ACC112 (cell line): ENCODE measurements at regions not wholly inside any gene's neighbourhood (a gene's known extent, or its start where the extent isn't known, plus 50 kb on each side); places are given as distances from the start of the nearest gene placed in this dataset.

Experiments used
- H2AFZ ChIP-seq: fragments of 200-600 bp; sonication (generic); one replicate; pipeline ENCODE4 v1.6.0; 2017; ENCODE audit warnings: antibody characterized with exemption, low read length; ENCODE audit not compliant: unreplicated experiment
- H3K27ac ChIP-seq: fragments of 200-600 bp; sonication (generic); 2 replicates; pipeline ENCODE4 v1.5.1; 2014; ENCODE audit warnings: low read depth, mild to moderate bottlenecking, antibody characterized with exemption, low read length, moderate library complexity
- H3K27me3 ChIP-seq: fragments of 200-600 bp; sonication (generic); 2 replicates; pipeline ENCODE4 v1.6.1; 2014; ENCODE audit warnings: mild to moderate bottlenecking, antibody characterized with exemption, low read length, moderate library complexity, mixed read lengths; ENCODE audit not compliant: insufficient read depth
- H3K36me3 ChIP-seq: fragments of 200-600 bp; sonication (generic); 2 replicates; pipeline ENCODE4 v1.6.1; 2016; ENCODE audit warnings: mild to moderate bottlenecking, antibody characterized with exemption, low read length, moderate library complexity, mixed read lengths; ENCODE audit not compliant: insufficient read depth
- H3K4me1 ChIP-seq: fragments of 200-600 bp; sonication (generic); one replicate; pipeline ENCODE4 v1.6.1; 2016; ENCODE audit warnings: low read length, mixed read lengths; ENCODE audit not compliant: insufficient read depth, unreplicated experiment, control insufficient read depth
- H3K4me3 ChIP-seq: fragments of 200-600 bp; sonication (generic); 2 replicates; pipeline ENCODE4 v1.5.1; 2014; ENCODE audit warnings: mild to moderate bottlenecking, low read depth, low read length
- H3K79me2 ChIP-seq: fragments of 200-600 bp; sonication (generic); one replicate; pipeline ENCODE4 v1.6.0; 2016; ENCODE audit warnings: low read length; ENCODE audit not compliant: control insufficient read depth, unreplicated experiment, insufficient read depth

GRCh38 chr3:5270666-5271371 lies 83.3 kb downstream of the EDEM1 start:
- Histone ChIP-seq H3K4me3 (no peak overlapping the region), H3K4me1 (no peaks in the 10 kb centered on the region), H3K79me2 (no peaks in the 10 kb centered on the region), H3K27me3 (peaks cover 47% of the 10 kb centered on the region), H3K27ac (no peak overlapping the region), H2AFZ (no peak overlapping the region), H3K36me3 (no peaks in the 10 kb centered on the region)

DNA sequence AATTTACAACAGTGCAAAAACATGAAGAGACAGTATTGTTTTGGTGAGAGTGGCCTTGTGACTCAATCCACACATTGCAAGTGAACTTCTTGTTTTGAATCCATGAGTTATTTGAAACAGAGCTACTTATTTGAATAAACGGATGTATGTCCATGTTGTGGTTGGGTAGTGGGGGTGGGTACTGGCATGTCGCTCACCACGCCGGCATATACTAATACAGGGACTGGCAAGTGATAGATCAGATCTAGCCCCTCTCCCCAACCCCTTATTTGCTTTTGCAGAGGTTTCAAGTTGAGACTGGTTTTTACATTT lies 83.8 kb downstream of the EDEM1 start:
- Histone ChIP-seq H3K36me3 (no peaks in the 10 kb centered on the region), H3K4me1 (no peaks in the 10 kb centered on the region), H3K27me3 (peaks cover 50% of the 10 kb centered on the region)

GRCh38 chr3:5272387-5272786 lies 84.9 kb downstream of the EDEM1 start:
- peaks cover 50% of the 10 kb centered on the region for H3K27me3 ChIP-seq
- H3K27ac ChIP-seq = no peak overlapping the region
- H3K4me3 ChIP-seq = no peak overlapping the region
- no peaks in the 10 kb centered on the region for H3K4me1 ChIP-seq
- no peak overlapping the region for H2AFZ ChIP-seq
- H3K79me2 ChIP-seq = no peaks in the 10 kb centered on the region
- H3K36me3 ChIP-seq = no peaks in the 10 kb centered on the region

More for the DNA sequence above, 83.8 kb downstream of the EDEM1 start:
- no peak overlapping the region for H3K4me3 ChIP-seq
- no peak overlapping the region for H3K27ac ChIP-seq
- H2AFZ ChIP-seq = no peak overlapping the region
- H3K79me2 ChIP-seq = no peaks in the 10 kb centered on the region

- peaks cover 47% of the 10 kb centered on the region for H3K27me3 ChIP-seq
- H3K27ac ChIP-seq = no peak overlapping the region
- H3K79me2 ChIP-seq = no peaks in the 10 kb centered on the region
- no peak overlapping the region for H2AFZ ChIP-seq
- no peaks in the 10 kb centered on the region for H3K4me1 ChIP-seq
- H3K4me3 ChIP-seq = no peak overlapping the region
- H3K36me3 ChIP-seq = no peaks in the 10 kb centered on the region
Measured at GRCh38 chr3:5274091-5274490, 86.6 kb downstream of the EDEM1 start.

DNA sequence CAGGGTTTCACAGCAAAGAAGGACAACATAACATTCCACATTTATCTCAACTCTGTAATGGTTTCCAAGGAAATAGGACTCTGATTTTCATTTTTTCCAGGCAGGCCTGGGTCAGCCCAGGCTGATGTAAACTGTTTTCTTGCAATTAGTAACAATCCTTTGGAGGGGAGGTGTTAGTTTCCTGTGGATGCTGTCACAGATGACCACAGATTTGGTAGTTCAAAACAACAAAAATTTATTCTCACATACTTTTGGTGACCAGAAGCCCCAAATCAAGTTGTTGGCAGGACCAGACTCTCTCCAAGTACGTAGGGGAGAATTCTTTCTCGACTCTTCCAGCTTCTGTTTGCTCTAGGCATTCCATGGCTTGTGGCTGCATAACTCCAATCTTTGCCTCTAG lies 88.0 kb downstream of the EDEM1 start:
- H3K79me2 ChIP-seq = no peaks in the 10 kb centered on the region
- H3K27ac ChIP-seq = no peak overlapping the region
- H3K27me3 ChIP-seq = peaks cover 40% of the 10 kb centered on the region
- no peak overlapping the region for H2AFZ ChIP-seq
- H3K4me3 ChIP-seq = no peak overlapping the region
- no peaks in the 10 kb centered on the region for H3K36me3 ChIP-seq
- H3K4me1 ChIP-seq = no peaks in the 10 kb centered on the region

DNA sequence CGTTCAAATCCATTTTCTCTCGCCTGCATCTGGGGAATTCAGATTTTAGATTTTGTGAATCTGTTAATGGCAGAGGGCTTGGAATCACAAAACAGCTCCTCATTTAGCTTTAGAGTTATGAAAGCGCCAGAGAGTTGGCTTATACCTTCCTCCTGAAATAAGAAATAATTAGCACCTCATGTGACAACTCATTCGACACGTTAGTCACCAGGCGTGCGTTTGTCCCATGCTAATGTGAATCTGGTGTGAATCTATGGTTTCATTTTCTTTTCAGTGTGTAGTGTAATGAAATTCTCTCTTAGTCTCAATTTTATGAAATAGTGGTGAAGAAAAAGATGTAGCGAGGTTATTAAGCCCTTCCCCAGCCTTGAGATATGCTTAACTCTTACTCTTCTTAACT lies 89.4 kb downstream of the EDEM1 start:
- Histone ChIP-seq H3K27ac (no peak overlapping the region), H3K27me3 (peaks cover 35% of the 10 kb centered on the region; the same call in 1 of the 2 replicates), H3K4me1 (no peaks in the 10 kb centered on the region), H2AFZ (no peak overlapping the region), H3K36me3 (no peaks in the 10 kb centered on the region), H3K4me3 (no peak overlapping the region), H3K79me2 (no peaks in the 10 kb centered on the region)

DNA sequence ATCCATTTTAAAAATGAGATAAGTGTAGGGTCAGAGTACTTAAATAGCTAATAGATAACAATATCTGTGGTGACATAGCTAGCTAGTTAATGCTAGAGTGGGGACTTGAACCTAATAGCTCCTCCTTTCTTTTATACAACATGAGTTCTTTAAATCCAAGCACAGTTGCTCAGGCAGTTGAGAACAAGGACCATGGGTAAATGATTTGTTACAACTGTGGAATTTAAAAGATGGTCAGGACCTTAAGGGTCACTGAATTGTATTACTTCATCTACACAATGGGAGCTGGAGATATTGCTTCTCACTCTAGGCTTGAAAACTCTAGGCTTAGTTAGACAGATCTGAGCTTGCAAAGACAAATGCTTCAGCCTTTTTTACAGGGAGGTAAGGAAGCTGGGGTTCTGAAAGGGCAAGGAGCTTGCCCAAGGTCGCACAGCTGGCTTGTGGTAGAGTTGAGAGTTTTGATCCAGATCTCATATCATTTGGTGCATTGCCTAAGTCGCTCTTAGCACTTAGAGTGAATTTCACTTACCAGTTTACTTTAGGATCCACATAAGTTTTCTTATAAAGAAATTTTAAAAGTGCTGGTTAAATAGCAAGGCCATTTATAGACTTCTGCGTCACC lies 90.2 kb downstream of the EDEM1 start:
- Histone ChIP-seq H2AFZ (no peak overlapping the region), H3K27ac (no peak overlapping the region), H3K4me1 (no peaks in the 10 kb centered on the region), H3K79me2 (no peaks in the 10 kb centered on the region), H3K36me3 (no peaks in the 10 kb centered on the region), H3K4me3 (no peak overlapping the region), H3K27me3 (peaks cover 30% of the 10 kb centered on the region; the same call in 1 of the 2 replicates)

- no peaks in the 10 kb centered on the region for H3K4me1 ChIP-seq
- H3K27me3 ChIP-seq = peaks cover 27% of the 10 kb centered on the region; the same call in 1 of the 2 replicates
- no peak overlapping the region for H3K4me3 ChIP-seq
- H3K27ac ChIP-seq = no peak overlapping the region
- H3K79me2 ChIP-seq = no peaks in the 10 kb centered on the region
- H2AFZ ChIP-seq = no peak overlapping the region
- H3K36me3 ChIP-seq = no peaks in the 10 kb centered on the region
Measured at GRCh38 chr3:5278666-5279065, 91.2 kb downstream of the EDEM1 start.

- no peak overlapping the region for H3K27ac ChIP-seq
- no peak overlapping the region for H3K4me3 ChIP-seq
- H2AFZ ChIP-seq = no peak overlapping the region
- no peaks in the 10 kb centered on the region for H3K79me2 ChIP-seq
- no peaks in the 10 kb centered on the region for H3K36me3 ChIP-seq
- peaks cover 3% of the 10 kb centered on the region; the same call in 1 of the 2 replicates for H3K27me3 ChIP-seq
- H3K4me1 ChIP-seq = no peaks in the 10 kb centered on the region
Measured at GRCh38 chr3:5282703-5283102, 95.2 kb downstream of the EDEM1 start.

- Histone ChIP-seq H3K79me2 (no peaks in the 10 kb centered on the region), H3K4me3 (no peak overlapping the region), H3K36me3 (no peaks in the 10 kb centered on the region), H2AFZ (no peak overlapping the region), H3K27me3 (no peaks in the 10 kb centered on the region), H3K27ac (no peak overlapping the region), H3K4me1 (no peaks in the 10 kb centered on the region)
Measured at GRCh38 chr3:5285439-5285838, 97.9 kb downstream of the EDEM1 start.

DNA sequence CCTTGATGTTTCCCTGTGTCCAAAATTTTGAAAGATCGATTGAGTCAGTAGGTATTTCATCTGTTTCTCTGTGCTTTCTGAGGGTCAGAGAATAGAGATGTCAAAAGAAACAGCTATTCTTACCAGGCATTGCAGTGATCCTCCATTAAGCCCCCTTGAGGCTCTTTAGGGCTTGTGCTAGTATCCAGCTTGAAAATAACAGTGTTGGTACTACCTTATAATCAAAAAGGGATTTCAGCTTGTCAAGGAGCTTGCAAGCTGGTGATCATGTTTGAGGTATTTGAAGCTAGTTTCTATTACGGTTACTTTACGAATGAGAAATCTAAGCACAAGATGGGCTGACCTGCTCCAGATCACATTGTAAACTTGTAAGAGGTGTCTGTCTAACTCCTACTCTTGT lies 103.4 kb downstream of the EDEM1 start:
- H3K27me3 ChIP-seq = no peaks in the 10 kb centered on the region
- H3K4me1 ChIP-seq = no peaks in the 10 kb centered on the region
- H3K79me2 ChIP-seq = no peaks in the 10 kb centered on the region
- no peaks in the 10 kb centered on the region for H3K36me3 ChIP-seq
- no peak overlapping the region for H2AFZ ChIP-seq
- H3K27ac ChIP-seq = no peak overlapping the region
- H3K4me3 ChIP-seq = no peak overlapping the region
